ENCODE measurements at regions not wholly inside any gene's neighbourhood (a gene's known extent, or its start where the extent isn't known, plus 50 kb on each side); places are given as distances from the start of the nearest gene placed in this dataset.
A peak's percentile ranks its signal among the peaks of the same experiment; 100 is the strongest.

GRCh38 chr13:111034811-111035210, 80.3 kb upstream of the ARHGEF7 start:
- Histone ChIP-seq H3K27ac (no peak overlapping the region), H3K4me3 (no peak overlapping the region), H3K4me1 (replicated peaks in 1 of 2) (no peaks in the 10 kb centered on the region)
- in situ Hi-C loops (cut with MboI; ENCODE audit: low pct_unique_long_range_greater_than_20kb in 2 of 9, low sequenced_read_pairs in 9 of 9, unreplicated experiment in 9 of 9), result loop anchor here in 1 of 9 experiments (25.0 kb wide), 1 partner anchor 98 kb away; no protein-coding TSS in a partner anchor
- no peak for ATAC-seq (replicated peaks in 6 of 8)
- WGBS, 10 experiments, result 19 to 100% (median 75%) methylated on average over 1 to 2 of the region's 2 CpGs; no CpG with 5 or more reads in 1 of the 10 experiments

GRCh38 chr13:111033172-111034130, 81.7 kb upstream of the ARHGEF7 start:
- Histone ChIP-seq H3K4me1 (replicated peaks in 1 of 2) (no peaks in the 10 kb centered on the region), H3K4me3 (no peak overlapping the region), H3K27ac (no peak overlapping the region)
- WGBS, 10 experiments, result 48 to 100% (median 66%) methylated on average over 1 to 13 of the region's 16 CpGs
- in situ Hi-C loops (cut with MboI; ENCODE audit: low pct_unique_long_range_greater_than_20kb in 2 of 9, low sequenced_read_pairs in 9 of 9, unreplicated experiment in 9 of 9), result loop anchor here in 1 of 9 experiments (25.0 kb wide), 1 partner anchor 96 kb away; no protein-coding TSS in a partner anchor
- no peak for ATAC-seq (replicated peaks in 6 of 8)

DNA sequence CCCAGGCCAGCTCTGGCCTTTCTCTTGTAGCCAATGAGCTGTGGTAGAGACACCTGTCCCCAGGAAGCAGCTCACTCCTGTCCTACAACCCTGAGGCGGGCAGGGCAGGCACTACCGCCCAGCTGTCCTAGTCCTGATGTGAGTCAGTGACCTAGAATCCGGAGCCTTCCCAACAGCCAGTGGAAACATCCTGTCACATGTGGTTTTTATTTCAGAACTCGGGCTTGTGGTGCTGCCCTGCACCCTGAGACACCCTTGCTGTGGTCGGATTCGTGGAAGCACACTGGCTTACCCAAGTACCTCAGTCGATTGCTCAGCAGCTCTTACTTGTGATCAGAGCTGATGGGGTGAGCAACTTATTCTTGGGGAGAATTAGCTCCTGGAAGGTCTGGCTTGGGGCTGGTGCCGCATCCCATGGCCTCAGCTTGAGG, 83.6 kb upstream of the ARHGEF7 start:
- WGBS, 10 experiments, result 0 to 86% (median 47%) methylated on average over 1 to 7 of the region's 8 CpGs; no CpG with 5 or more reads in 4 of the 10 experiments
- Histone ChIP-seq H3K27ac (no peak overlapping the region), H3K4me1 (replicated peaks in 1 of 2) (peaks cover 3 to 4% of the 10 kb centered on the region in 2 donors), H3K4me3 (no peak overlapping the region)
- in situ Hi-C loops (cut with MboI; ENCODE audit: low pct_unique_long_range_greater_than_20kb in 2 of 9, low sequenced_read_pairs in 9 of 9, unreplicated experiment in 9 of 9), result loop anchor here in 1 of 9 experiments (25.0 kb wide), 1 partner anchor 94 kb away; no protein-coding TSS in a partner anchor
- peak in 2 of 8 experiments; percentile 85 to 97 for ATAC-seq (replicated peaks in 6 of 8)

GRCh38 chr13:111029957-111030609, 85.0 kb upstream of the ARHGEF7 start:
- WGBS, 10 experiments, result 79 to 100% (median 87%) methylated on average over 2 to 17 of the region's 29 CpGs; no CpG with 5 or more reads in 3 of the 10 experiments
- Histone ChIP-seq H3K27ac (no peak overlapping the region), H3K4me1 (replicated peaks in 1 of 2) (peaks cover 3 to 4% of the 10 kb centered on the region in 2 donors), H3K4me3 (no peak overlapping the region)
- no peak for ATAC-seq (replicated peaks in 6 of 8)
- in situ Hi-C loops (cut with MboI; ENCODE audit: low pct_unique_long_range_greater_than_20kb in 2 of 9, low sequenced_read_pairs in 9 of 9, unreplicated experiment in 9 of 9), result loop anchor here in 1 of 9 experiments (25.0 kb wide), 1 partner anchor 93 kb away; no protein-coding TSS in a partner anchor

GRCh38 chr13:111027458-111028439, 87.4 kb upstream of the ARHGEF7 start:
- Histone ChIP-seq H3K4me1 (replicated peaks in 1 of 2) (peaks cover 3 to 4% of the 10 kb centered on the region in 2 donors), H3K27ac (no peak overlapping the region), H3K4me3 (no peak overlapping the region)
- in situ Hi-C loops (cut with MboI; ENCODE audit: low pct_unique_long_range_greater_than_20kb in 2 of 9, low sequenced_read_pairs in 9 of 9, unreplicated experiment in 9 of 9), result loop anchor here in 1 of 9 experiments (25.0 kb wide), 1 partner anchor 90 kb away; no protein-coding TSS in a partner anchor
- WGBS, 10 experiments, result 70 to 100% (median 79%) methylated on average over 2 to 16 of the region's 16 CpGs
- ATAC-seq (replicated peaks in 6 of 8), result peak in 5 of 8 experiments; percentile 20 to 63 (median 55)

- WGBS, 10 experiments, result 0 to 84% (median 53%) methylated on average over 1 of the region's 1 CpG; no CpG with 5 or more reads in 2 of the 10 experiments
- Histone ChIP-seq H3K4me1 (replicated peaks in 1 of 2) (peaks cover 3 to 4% of the 10 kb centered on the region in 2 donors), H3K27ac (no peak overlapping the region), H3K4me3 (no peak overlapping the region)
- in situ Hi-C loops (cut with MboI; ENCODE audit: low pct_unique_long_range_greater_than_20kb in 2 of 9, low sequenced_read_pairs in 9 of 9, unreplicated experiment in 9 of 9), result loop anchor here in 1 of 9 experiments (25.0 kb wide), 1 partner anchor 88 kb away; no protein-coding TSS in a partner anchor
- no peak for ATAC-seq (replicated peaks in 6 of 8)
These were observed 89.8 kb upstream of the ARHGEF7 start for GRCh38 chr13:111025310-111025709.

DNA sequence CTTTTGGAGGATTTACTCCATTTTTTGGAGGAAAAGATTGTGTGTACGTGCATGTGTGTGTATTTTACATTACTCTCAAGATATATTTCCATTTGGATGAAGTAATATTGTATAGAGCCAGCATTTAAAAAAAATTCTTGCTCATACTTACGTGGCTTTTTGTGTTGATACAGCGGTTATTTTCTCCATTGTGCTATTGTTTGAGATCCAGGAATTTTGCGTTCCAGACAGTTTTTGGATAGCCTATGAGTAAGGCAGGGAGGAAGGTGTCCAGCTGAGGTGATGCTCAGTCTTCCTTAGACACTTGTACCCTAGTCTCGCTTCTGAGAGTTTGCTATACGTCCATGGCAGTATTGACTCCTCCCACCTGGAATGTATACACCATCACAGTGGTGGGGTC, 92.2 kb upstream of the ARHGEF7 start:
- no peak for ATAC-seq (replicated peaks in 6 of 8)
- WGBS, 10 experiments, result 45 to 100% (median 83%) methylated on average over 3 to 6 of the region's 6 CpGs
- Histone ChIP-seq H3K4me1 (replicated peaks in 1 of 2) (peaks cover 3 to 4% of the 10 kb centered on the region in 2 donors), H3K4me3 (no peak overlapping the region), H3K27ac (no peak overlapping the region)
- in situ Hi-C loops (cut with MboI; ENCODE audit: low pct_unique_long_range_greater_than_20kb in 2 of 9, low sequenced_read_pairs in 9 of 9, unreplicated experiment in 9 of 9), result no loop called here

DNA sequence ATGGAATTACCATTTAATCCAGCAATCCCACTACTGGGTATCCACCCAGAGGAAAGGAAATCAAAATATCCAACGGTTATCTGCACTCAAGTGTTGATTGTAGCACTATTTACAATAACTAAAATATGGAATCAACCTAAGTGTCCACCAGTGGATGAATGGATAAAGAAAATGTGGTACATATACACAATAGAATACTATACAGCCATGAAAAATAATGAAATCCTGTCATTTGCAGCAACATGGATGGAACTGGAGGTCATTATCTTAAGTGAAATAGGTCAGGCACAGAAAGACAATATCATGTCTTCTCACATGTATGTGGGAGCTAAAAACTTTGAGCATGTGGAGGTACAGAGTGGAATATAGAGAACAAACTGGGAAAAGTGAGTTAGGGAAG, 92.9 kb upstream of the ARHGEF7 start:
- H3K4me1 ChIP-seq (replicated peaks in 1 of 2), result peaks cover 0 to under 1% of the 10 kb centered on the region in 2 donors
- ATAC-seq (replicated peaks in 6 of 8), result no peak
- H3K27ac ChIP-seq, result no peak overlapping the region
- H3K4me3 ChIP-seq, result no peak overlapping the region
- in situ Hi-C loops (cut with MboI; ENCODE audit: low pct_unique_long_range_greater_than_20kb in 2 of 9, low sequenced_read_pairs in 9 of 9, unreplicated experiment in 9 of 9), result no loop called here
- 0 to 100% (median 72%) methylated on average over 1 of the region's 1 CpG; no CpG with 5 or more reads in 2 of the 10 experiments for WGBS, 10 experiments

GRCh38 chr13:111021270-111021669, 93.8 kb upstream of the ARHGEF7 start:
- Histone ChIP-seq H3K4me3 (no peak overlapping the region), H3K27ac (no peak overlapping the region), H3K4me1 (replicated peaks in 1 of 2) (no peaks in the 10 kb centered on the region)
- ATAC-seq (replicated peaks in 6 of 8), result no peak
- WGBS, 10 experiments, result 0 to 88% (median 33%) methylated on average over 1 of the region's 1 CpG; no CpG with 5 or more reads in 2 of the 10 experiments
- in situ Hi-C loops (cut with MboI; ENCODE audit: low pct_unique_long_range_greater_than_20kb in 2 of 9, low sequenced_read_pairs in 9 of 9, unreplicated experiment in 9 of 9), result no loop called here

GRCh38 chr13:111020546-111020945, 94.6 kb upstream of the ARHGEF7 start:
- in situ Hi-C loops (cut with MboI; ENCODE audit: low pct_unique_long_range_greater_than_20kb in 2 of 9, low sequenced_read_pairs in 9 of 9, unreplicated experiment in 9 of 9), result no loop called here
- no peak for ATAC-seq (replicated peaks in 6 of 8)
- Histone ChIP-seq H3K4me1 (replicated peaks in 1 of 2) (no peaks in the 10 kb centered on the region), H3K27ac (no peak overlapping the region), H3K4me3 (no peak overlapping the region)
- WGBS, 10 experiments, result 30 to 100% (median 48%) methylated on average over 1 to 4 of the region's 6 CpGs; no CpG with 5 or more reads in 4 of the 10 experiments

DNA sequence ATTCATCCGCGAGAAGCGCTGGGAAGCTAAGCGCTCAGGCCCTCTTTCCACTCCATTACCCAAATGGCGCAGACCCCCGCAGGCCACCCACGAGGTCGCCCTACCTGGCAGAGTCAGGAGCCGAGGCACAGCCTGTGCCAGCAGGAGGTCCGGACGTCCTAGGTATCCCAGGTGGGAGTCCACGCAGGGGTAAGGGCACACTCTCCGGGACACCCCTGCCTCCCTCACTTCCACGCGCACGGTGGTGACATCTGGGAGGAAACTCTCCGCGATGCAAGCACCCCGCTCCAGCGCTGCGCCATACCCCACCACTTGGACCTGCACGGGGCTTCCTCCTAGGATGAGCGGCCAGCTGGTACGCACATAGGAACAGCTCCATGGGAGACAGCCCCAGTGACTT, 95.1 kb upstream of the ARHGEF7 start:
- H3K27ac ChIP-seq, result no peak overlapping the region
- H3K4me1 ChIP-seq (replicated peaks in 1 of 2), result no peaks in the 10 kb centered on the region
- no peak overlapping the region for H3K4me3 ChIP-seq
- ATAC-seq (replicated peaks in 6 of 8), result no peak
- 90 to 97% methylated on average over 5 to 7 of the region's 24 CpGs; no CpG with 5 or more reads in 8 of the 10 experiments for WGBS, 10 experiments
- in situ Hi-C loops (cut with MboI; ENCODE audit: low pct_unique_long_range_greater_than_20kb in 2 of 9, low sequenced_read_pairs in 9 of 9, unreplicated experiment in 9 of 9), result no loop called here
